PC-3 (cell line): ENCODE measurements at regions not wholly inside any gene's neighbourhood (a gene's known extent, or its start where the extent isn't known, plus 50 kb on each side); places are given as distances from the start of the nearest gene placed in this dataset.

ENCODE experiments used
- EZH2 ChIP-seq: fragments of 300-600 bp; sonication (generic); IDR thresholded peaks from one replicate; pipeline ENCODE4 v1.6.1; 2017; ENCODE audit warnings: antibody characterized with exemption, mild to moderate bottlenecking, low read length; ENCODE audit not compliant: unreplicated experiment
- EZH2phosphoT487 ChIP-seq: fragments of 300-600 bp; sonication (generic); IDR thresholded peaks from 2 replicates; pipeline ENCODE4 v1.6.1; 2018; ENCODE audit warnings: mild to moderate bottlenecking, antibody characterized with exemption, low read length, borderline replicate concordance
- TF ChIP-seq, protein P1 (sequence below): fragments of 300-600 bp; sonication (generic); conservative IDR thresholded peaks from 2 replicates; pipeline ENCODE4 v1.5.1; 2017; ENCODE audit warnings: antibody characterized with exemption, low read depth, mild to moderate bottlenecking, low read length

DNA sequence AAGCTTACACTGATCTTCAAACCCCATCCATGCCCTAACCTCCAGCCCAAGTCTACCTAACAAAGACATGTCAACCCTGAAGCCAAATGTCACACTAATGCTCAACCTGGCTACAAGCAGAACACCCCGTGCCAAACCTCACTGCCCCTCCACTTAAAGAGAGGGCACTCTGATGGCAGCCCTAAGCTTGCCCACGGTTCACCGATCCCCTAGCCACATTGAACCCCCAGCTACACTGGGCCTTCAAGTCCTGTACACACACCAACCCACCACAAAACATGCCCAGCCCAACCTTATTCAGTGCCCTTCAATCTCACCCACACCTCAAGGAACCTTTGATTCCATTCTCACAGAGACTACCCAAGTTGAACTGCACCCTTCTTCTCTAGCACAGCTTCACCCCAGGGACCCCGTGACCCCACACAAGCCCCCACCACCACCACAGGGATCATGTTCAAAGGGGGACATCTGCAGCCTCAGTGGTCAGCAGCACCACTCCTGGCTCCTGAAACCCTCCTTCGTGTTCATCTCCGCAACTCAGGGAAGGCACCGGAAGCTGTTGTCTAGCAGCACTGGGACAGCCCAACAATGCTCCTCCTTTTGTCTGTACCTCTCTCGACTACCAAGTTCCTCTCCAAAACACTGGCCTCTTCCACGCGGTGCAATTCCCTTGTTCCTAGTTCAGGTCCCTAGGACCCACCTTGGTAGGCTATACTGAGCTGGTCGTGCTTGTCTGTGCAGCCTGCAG is 218.8 kb downstream of the CYP26B1 start:
- TF ChIP-seq, protein P1, sequence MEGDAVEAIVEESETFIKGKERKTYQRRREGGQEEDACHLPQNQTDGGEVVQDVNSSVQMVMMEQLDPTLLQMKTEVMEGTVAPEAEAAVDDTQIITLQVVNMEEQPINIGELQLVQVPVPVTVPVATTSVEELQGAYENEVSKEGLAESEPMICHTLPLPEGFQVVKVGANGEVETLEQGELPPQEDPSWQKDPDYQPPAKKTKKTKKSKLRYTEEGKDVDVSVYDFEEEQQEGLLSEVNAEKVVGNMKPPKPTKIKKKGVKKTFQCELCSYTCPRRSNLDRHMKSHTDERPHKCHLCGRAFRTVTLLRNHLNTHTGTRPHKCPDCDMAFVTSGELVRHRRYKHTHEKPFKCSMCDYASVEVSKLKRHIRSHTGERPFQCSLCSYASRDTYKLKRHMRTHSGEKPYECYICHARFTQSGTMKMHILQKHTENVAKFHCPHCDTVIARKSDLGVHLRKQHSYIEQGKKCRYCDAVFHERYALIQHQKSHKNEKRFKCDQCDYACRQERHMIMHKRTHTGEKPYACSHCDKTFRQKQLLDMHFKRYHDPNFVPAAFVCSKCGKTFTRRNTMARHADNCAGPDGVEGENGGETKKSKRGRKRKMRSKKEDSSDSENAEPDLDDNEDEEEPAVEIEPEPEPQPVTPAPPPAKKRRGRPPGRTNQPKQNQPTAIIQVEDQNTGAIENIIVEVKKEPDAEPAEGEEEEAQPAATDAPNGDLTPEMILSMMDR, result no peak
- TF ChIP-seq EZH2, result no peak
- no peak for TF ChIP-seq EZH2phosphoT487
